Globus pallidus (tissue), 1 donor: ENCODE measurements at regions not wholly inside any gene's neighbourhood (a gene's known extent, or its start where the extent isn't known, plus 50 kb on each side); places are given as distances from the start of the nearest gene placed in this dataset.
"Not testable (repeated sequence)": the region's sequence is repeated elsewhere in the genome, so short reads cannot be mapped to it uniquely, and the experiment has no call there.

ENCODE experiments used
- DNase-seq: peaks from one replicate; pipeline ENCODE4 v3.0.0-alpha.2; 2015; ENCODE audit warnings: low spot score

DNA sequence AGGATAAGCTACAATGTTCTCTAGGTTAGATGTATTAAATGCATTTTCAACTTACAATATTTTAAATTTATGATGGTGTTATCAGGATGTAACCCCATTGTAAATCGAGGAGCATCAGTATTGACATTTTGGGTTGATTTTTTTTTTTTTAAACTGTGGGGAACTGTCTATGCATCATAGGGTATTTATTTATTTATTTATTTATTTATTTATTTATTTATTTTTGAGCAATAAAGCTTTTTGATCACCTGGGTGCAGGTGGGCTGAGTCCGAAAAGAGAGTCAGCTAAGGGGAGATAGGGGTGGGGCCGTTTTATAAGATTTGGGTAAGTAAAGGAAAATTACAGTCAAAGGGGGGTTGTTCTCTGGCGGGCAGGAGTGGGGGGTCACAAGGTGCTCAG, 367.5 kb downstream of the OXSM start:
- DNase-seq = not testable (repeated sequence)

DNA sequence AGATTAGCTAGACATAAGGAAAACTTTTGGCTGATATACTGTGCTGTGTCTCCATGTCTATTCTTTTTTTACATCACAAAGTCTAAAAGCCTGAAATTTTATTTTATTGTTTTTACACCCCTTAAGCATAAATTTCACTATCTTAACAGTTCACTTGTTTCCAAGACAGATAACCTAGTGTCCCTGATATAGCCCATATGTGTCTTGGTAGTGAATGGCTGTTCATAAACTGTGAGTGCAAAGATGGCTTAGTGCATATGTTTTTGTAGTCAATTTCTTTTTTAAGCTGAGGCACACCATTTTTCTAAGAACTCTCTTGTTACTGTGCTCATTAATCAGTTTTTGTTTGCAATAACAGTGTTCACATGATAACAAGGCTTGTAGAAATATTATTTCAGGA, 381.1 kb downstream of the OXSM start:
- DNase-seq = no peak

DNA sequence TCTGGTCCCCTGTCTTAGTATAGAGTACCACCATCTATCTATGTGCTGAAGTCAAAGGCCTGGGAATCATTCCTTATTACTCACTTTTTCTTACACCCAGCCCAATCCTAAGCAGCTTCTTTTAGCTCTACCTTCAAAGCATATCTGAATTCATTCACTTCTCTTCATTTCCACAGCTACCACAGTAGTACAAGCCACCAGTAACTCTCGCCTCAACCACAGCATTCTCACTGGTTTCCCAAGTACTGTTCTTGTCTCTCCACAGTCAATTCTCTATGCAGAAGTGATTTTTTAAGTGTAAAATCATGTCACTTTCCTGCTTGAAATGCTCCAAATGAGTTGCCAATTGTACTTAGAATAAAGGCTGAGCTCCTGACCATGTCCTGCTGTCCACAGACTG, 401.7 kb downstream of the OXSM start:
- no peak for DNase-seq

DNA sequence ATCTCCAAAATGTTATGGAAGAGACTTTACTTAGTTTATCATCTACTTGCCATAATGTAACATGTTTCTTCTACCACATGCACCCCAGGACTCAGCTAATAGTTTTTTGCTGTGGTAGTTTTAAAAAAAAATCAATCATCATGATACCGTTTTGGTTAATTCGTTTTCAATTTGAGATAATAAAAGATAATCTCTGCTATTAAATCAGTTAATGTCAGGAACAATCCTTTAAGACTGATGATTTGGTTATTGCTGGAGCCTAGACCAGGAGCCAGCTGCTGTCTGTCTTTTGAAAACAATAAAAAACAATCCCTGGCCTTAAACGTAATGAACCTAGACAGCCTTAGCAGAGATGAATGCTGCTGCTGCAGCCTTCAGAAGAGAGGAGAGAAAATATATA, 403.7 kb downstream of the OXSM start:
- no peak for DNase-seq

DNA sequence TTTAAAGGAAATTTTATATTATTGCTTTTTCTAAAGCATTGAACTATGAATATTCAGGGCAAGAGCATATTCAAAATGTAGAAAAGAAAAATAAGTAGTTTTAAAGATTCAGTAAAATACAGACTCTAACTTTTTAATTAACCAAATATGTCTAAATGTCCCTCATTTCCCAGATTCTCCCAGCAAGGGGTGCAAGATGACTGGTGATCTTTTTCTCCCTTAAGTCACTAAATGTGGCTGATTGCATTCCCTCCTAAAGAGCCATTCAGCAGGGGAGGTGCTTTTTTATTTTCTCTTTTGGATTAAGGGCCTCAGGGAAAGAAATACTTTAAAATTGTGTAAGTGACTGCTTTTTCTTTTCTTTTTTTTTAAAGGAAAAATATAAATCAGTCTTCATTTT, 406.9 kb downstream of the OXSM start:
- no peak for DNase-seq

DNA sequence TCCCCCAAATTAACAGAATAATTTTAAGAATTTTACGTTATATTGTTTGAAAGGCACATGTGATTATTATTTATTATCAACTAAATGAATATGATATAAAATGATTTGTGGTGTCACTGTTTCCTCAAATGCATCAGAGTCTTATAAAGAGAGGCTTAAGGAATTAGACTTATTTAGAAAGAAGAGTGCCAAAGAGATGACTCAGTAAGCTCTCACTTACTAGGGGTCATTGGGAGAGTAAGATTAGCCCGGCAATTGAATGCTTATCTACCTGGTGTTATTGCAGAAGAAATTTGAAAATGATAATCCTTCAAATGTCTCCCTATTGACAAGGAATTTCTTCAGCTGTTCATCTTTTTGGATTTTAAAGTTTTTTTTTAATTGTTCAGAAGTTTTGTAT, 408.7 kb downstream of the OXSM start:
- DNase-seq = no peak

DNA sequence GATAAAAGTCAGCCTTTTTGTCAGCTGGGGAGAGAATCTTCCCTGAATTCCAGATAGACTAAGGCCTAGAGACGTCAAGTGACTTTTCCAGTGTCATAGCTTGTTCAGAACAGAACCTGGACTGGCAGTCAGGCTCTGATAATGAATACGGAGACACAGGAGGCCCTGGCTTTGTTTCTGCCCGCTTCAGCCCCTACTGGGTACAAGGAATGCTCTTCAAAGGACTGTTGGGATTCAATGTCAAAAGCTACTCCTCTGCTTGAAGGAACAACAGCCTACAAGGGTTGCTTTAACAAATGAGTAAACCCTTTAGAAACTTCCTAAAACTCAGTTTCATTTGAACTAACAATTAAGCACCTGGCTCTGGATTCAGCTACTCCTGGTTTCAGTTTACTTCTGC, 412.3 kb downstream of the OXSM start:
- no peak for DNase-seq

DNA sequence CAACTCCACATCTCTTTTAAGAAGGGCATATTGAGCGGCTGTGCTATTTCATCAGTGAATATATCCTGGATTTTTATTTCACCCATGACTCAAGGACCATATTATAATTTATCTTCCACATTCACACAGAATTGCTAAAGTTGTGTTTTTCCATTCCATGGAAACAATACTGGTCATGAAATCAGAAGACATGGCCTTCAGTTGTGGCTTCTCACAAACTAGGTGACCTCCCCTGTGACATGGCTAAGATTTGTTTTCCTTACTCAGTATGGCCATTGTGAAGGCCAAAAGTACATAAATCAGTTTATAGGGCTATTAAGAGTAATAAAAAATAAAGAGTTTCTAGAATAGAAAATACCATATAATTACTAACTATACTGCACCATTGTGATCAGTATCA, 415.6 kb downstream of the OXSM start:
- no peak for DNase-seq

DNA sequence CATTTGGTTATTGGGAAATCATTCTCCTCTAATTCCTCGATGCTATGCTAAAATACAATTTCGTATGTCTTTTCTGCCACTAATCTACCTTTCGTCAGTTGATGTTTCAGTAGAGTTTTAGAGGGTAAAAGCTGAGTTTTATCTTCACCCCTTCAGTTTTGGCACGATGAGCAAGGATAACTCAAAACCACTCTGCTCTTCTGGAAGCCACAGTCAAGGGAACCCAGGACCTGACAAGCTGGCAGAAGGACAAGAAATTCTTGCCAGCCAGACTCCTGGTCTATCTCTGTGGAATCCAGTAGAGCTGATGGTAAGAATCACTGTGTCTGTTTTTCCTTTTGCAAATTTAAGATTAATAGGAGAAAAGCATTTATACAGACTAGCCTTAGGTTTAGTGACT, 414.4 kb upstream of the LRRC3B start:
- DNase-seq = no peak

DNA sequence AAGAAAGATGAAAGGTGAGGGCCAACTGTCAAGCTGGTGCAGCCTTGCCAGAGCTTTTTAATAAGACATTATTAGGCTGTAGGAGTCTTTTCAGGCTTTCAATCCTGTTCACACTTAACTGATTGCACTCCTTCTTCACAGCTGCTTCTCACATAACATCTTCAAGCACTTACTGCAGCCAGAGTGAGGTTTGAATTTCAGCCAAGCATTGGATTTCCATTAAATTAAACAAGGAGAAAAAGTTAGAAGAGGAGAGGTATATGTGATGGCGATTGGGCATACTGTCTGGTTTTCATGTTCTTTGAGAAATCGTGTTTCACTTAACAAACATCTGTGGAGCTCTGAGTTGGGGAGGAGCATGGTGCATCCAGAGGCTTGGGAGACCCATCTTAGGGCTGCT, 392.8 kb upstream of the LRRC3B start:
- no peak for DNase-seq

DNA sequence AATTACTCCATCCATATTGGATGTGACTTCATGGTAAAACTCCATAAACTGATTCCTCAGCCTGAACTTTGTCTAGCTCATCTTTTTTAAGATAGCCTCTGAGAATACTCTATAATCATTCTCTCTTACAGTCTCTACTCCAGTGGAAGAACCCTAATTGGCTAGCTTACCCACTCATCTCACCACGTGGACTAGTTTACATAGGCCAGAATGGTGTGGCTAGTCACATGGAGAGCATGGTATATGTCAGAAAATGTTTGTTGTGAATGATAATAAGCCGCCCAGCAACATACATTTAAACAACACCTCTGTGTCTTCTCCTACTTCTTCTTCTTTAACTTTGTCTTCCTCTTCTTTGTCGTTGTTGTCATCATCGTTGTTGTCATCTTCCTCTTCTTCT, 389.2 kb upstream of the LRRC3B start:
- no peak for DNase-seq

DNA sequence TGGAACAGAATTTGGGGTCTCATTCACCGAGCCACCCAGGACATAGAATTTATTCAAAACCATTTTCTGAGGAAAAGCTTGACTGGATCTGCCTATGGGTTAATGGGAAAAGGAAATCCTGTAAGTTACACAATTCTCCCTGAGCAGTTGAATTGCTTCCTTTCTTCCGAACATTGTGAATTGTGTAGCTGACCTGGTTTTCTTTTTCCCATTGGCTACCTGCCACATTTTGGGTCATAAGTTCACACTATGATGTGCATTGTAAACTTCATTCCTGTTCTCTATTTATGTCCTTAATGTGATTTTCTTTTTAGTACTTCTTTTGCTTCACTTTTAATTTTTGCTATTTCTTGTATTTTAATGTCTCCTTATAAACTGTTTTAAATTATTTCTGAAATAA, 386.0 kb upstream of the LRRC3B start:
- DNase-seq = no peak

DNA sequence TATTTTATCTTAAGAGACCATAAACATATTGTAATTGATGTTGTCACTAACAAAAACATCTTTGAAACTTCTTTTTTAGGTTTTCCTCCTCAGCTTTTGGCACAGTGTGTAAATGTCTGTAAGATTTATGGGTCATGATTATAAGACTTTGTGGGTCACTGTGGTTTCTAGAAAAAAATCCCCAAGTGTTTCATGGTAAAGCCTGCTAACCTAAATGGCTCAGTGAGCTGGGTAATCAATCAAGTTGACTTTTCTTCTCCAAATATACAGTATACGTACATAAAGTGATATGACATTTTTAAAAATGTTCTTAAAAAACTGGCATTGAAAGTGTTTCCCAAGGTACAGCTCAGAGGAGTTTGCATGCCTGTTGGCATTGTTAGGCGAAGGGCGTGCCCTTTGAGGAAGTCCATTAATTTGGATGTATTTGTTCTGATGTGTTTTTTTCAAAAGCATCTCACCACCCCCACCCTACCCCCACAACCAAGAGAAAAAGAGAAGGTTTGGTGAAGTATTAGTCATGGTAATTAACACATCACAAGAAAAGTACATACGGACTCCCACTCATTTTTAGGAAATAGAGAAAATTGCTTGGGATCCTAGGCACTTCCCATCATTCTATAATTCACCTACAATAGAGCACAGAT, 385.4 kb upstream of the LRRC3B start:
- DNase-seq = no peak

DNA sequence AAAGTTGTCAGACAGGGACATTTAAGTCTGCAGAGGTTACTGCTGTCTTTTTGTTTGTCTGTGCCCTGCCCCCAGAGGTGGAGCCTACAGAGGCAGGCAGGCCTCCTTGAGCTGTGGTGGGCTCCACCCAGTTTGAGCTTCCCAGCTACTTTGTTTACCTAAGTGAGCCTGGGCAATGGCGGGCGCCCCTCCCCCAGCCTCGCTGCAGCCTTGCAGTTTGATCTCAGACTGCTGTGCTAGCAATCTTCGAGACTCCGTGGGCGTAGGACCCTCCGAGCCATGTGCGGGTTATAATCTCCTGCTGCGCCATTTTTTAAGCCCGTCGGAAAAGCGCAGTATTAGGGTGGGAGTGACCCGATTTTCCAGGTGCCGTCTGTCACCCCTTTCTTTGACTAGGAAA, 378.0 kb upstream of the LRRC3B start:
- not testable (repeated sequence) for DNase-seq

DNA sequence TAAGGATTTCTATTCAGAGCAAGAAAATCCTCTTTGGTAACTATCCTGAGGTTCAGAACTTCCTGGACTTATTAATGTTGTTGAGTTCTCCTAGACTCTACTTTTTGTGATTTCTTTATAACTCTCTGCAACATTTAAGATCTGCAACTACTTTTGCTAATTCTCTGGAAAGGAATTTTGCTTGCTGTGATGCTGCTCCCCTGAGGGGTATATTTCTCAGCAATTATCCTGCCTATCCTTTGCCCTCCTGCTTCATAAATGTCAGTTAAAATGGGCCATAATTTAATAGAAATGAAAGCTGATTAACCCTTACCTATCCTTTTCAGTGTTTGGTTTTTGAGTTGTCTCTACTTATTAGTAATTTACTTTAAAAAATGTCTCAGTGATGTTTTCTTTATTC, 377.3 kb upstream of the LRRC3B start:
- DNase-seq = no peak

DNA sequence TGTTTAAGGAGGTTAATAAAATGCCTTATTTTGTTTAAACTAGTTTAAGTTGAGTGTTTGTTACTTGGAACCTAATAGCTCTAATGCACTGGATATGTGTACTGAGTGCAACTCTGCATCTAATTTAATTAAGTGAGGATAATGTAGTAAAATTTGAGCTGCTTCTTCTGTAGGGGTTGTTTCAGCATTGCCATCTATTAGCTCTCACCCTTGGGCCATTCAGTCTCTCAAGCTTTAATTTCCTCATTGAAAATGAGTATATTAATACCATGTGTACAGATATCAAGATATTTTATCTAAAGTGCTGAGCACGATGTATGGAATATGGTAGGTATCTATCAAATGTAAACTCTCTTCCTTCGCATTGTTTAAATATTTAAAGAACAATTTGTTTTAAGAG, 375.7 kb upstream of the LRRC3B start:
- DNase-seq = no peak

DNA sequence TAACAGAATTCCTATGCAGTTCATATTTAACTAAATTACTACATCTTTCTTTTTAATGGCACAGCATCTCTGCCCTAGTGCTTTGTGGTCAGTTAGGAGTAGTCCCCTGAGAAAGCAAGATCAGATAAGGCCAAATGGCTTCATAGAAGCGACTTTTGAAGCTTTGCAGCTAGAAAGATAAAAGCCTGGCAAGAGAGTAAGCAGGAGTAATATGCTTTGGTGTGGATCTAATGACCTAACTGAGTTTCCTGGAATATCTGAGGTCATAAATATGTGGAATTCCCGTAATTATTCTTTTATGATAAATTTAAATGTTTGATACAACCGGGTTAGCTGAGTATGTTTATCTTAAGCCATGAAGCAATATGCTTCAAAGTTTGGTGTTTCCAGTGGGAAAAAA, 374.9 kb upstream of the LRRC3B start:
- DNase-seq = no peak

DNA sequence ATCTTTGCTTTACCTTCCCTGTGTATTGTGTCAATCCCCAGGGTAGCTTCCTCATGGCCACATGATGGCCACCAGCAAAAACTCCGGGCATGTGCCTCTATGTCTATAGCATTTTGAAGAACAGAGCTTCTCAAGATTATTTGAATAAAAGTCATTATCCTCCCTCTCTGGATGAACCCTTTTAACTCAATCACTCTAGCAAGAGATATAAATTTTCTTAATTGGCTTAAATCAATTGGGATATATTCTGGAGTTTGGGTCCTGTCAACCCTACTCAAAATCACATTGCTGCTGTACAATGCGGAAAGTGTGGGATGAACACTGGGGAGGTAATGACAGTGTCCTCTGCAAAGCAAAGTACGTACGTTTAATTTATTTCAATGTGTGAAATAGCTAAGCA, 370.6 kb upstream of the LRRC3B start:
- no peak for DNase-seq

DNA sequence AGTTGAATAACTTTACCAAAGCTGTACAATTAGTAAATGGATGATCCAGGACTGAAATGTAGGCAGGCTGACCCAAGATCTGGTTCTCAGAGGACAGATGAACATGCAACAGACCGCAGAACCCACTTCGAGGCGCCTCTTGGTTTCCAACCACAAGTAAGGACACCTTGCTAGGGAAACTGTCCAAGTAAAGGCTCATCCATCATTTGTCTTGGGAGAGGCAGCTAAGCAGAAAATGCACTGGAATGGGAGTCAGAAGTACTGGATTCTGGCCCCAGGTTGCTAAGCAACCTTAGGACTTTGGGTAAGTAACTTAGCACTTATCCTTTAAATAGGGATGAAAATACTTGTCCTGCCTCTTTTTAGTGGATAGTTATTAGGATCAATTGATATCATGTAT, 366.3 kb upstream of the LRRC3B start:
- DNase-seq = no peak

DNA sequence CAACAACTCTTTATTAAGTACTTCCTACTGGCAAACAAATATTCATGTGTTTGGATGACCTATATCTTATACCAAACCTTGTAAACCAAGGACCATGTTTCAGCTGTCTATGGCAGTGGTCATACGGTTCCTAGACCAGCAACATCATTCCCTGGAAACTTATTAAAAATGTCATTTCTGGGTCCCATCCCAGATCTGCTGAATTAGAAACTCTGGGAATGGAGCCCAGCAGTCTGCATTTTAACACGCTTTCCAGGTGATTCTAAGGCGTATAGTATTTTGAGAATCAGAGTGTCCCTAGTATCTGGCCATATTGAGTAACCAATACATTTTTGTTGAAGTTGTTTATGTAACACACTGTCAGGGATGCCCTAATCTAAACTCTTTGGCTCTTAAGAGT, 363.4 kb upstream of the LRRC3B start:
- no peak for DNase-seq

DNA sequence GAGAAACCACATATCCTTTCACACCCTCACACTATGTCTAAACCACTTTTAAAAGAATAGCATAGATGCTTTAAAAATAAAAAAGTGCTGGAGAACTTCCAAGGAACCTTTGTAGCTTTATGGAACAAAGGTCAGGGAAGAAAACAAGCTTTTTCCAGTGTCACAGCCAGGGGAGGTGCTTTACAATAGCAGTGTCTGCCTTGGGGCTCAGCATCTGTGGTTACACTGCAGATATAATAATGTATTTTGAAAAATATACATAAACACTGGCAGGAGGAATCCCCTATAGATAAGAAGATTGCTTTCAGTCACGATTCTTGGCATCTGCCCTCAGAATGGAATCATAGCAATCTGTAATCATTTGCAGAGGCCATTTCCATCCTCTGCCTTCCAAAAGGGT, 362.4 kb upstream of the LRRC3B start:
- no peak for DNase-seq

DNA sequence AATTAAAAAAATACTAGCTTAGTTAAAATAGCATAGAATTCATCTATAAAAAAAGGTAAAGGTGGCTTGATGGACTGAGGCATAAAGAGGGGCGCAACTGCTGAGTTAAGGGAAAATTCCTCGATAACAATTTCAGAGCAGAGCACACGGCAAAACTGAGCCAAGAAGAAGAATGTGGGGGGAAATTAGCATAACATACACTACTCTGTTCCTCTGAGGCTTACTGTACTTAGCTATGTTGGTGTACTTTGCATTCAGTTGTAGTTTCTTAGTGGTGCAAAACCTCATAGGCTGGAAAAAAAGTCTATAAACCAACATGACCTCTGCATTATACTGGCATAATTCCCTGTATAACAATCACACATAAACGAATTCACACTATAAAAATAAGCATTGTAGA, 357.9 kb upstream of the LRRC3B start:
- no peak for DNase-seq

DNA sequence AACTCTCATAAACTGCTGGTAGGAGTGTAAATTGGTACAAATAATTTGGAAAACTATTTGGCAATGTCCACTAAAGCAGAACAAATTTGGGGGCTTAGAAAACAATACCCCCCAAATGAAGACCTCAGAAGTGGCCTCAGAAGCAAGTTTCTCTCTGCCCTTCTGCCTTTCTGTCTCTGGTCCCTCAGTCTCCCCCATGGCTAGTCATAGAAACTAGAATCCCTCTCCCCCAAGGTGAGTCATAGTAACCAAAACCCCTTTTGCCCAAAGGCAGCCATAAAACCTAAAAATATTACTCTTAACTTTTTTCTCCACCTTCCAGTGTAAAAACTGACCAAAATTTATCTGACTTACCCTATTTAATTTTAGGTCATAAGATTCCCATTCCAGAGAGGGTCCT, 350.7 kb upstream of the LRRC3B start:
- DNase-seq = no peak

DNA sequence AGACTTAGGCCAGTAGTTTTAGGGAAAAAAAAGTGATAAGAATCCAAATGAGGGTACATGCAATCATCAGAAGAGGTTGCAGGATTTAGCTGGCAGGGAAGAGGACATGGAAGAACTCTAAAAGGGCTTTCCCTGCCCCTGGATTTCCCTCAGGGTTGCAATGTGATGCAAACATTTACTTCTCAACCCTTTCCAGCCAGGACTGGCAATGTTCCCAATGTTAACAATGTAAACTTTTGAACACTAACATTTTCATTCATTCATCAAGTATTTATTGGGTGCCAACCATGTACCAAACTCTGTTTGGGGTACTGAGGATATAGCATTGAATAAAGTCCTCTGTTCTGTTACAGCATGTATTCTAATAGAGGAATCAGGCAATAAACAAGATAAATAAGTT, 349.4 kb upstream of the LRRC3B start:
- no peak for DNase-seq

DNA sequence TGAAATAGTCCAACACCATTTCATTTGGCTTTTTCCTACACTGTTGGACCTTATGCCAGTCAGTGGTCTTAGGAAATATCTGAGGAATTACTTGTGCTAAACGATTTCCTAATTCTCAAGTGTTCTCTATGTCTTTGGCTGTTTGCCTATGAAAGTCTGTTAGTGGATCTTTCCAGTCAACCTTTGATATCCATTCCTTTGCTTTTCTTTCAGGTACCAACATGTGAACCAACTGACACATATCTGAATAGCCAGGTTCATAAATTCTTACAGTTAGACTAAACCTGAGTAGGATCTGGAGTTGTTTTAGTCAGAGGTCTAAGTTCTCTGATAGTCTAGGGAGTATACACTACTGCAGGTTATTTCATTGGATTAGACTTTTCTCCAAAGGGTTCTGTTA, 343.5 kb upstream of the LRRC3B start:
- no peak for DNase-seq
